ENCODE measurements at regions not wholly inside any gene's neighbourhood (a gene's known extent, or its start where the extent isn't known, plus 50 kb on each side); places are given as distances from the start of the nearest gene placed in this dataset.

- no peak for DNase-seq
Observed at GRCh38 chr17:77507111-77507885, 366.5 kb downstream of the SEC14L1 start.

- DNase-seq = no peak
Observed at GRCh38 chr17:77508047-77508715, 367.4 kb downstream of the SEC14L1 start.

GRCh38 chr17:77509089-77509488 lies 368.3 kb downstream of the SEC14L1 start:
- no peak for DNase-seq

GRCh38 chr17:77509599-77509998 lies 368.8 kb downstream of the SEC14L1 start:
- DNase-seq = no peak

- no peak for DNase-seq
Observed at GRCh38 chr17:77510133-77510796, 369.5 kb downstream of the SEC14L1 start.

GRCh38 chr17:77511514-77512061 lies 370.8 kb downstream of the SEC14L1 start:
- no peak for DNase-seq

GRCh38 chr17:77512062-77512946 lies 371.5 kb downstream of the SEC14L1 start:
- no peak for DNase-seq

GRCh38 chr17:77513045-77513444 lies 372.3 kb downstream of the SEC14L1 start:
- DNase-seq = no peak

GRCh38 chr17:77515227-77515626 lies 374.5 kb downstream of the SEC14L1 start:
- DNase-seq = no peak

GRCh38 chr17:77516902-77517301 lies 376.1 kb downstream of the SEC14L1 start:
- DNase-seq = no peak

GRCh38 chr17:77521076-77521475 lies 380.3 kb downstream of the SEC14L1 start:
- no peak for DNase-seq

GRCh38 chr17:77523540-77523939 lies 382.8 kb downstream of the SEC14L1 start:
- DNase-seq = no peak

GRCh38 chr17:77526259-77526711 lies 385.5 kb downstream of the SEC14L1 start:
- no peak for DNase-seq

GRCh38 chr17:77526728-77527350 lies 386.1 kb downstream of the SEC14L1 start:
- DNase-seq = peak; percentile 89

GRCh38 chr17:77527409-77527808 lies 386.6 kb downstream of the SEC14L1 start:
- DNase-seq = peak; percentile 63

- peak; percentile 45 for DNase-seq
Observed at GRCh38 chr17:77527836-77528505, 387.2 kb downstream of the SEC14L1 start.

- peak; percentile 78 for DNase-seq
Observed at GRCh38 chr17:77528516-77529327, 388.0 kb downstream of the SEC14L1 start.

GRCh38 chr17:77529328-77529650 lies 388.5 kb downstream of the SEC14L1 start:
- DNase-seq = no peak

GRCh38 chr17:77530591-77530990 lies 389.8 kb downstream of the SEC14L1 start:
- no peak for DNase-seq

- peak; percentile 34 for DNase-seq
Observed at GRCh38 chr17:77531002-77531401, 390.2 kb downstream of the SEC14L1 start.

- DNase-seq = no peak
Observed at GRCh38 chr17:77531641-77532040, 390.9 kb downstream of the SEC14L1 start.

All from NCI-H146 (cell line).